ENCODE measurements at regions not wholly inside any gene's neighbourhood (a gene's known extent, or its start where the extent isn't known, plus 50 kb on each side); places are given as distances from the start of the nearest gene placed in this dataset.

- Histone ChIP-seq H3K27me3 (ENCODE audit: control insufficient read depth, insufficient read depth, low read length) (peaks cover 5% of the 10 kb centered on the region), H2AFZ (ENCODE audit: low read length) (no peak overlapping the region), H3K27ac (ENCODE audit: insufficient read depth, low read length) (no peak overlapping the region), H3K9ac (ENCODE audit: insufficient read depth, low read length) (no peak overlapping the region), H3K36me3 (ENCODE audit: control insufficient read depth, insufficient read depth, low read length) (no peaks in the 10 kb centered on the region), H3K4me2 (ENCODE audit: extremely low read depth, insufficient read depth, low read length) (no peak overlapping the region), H3K9me3 (ENCODE audit: control insufficient read depth, insufficient read depth, low read depth, low read length) (no peaks in the 10 kb centered on the region), H4K20me1 (ENCODE audit: control insufficient read depth, extremely low read depth, insufficient read depth, low read length) (no peaks in the 10 kb centered on the region), H3K79me2 (ENCODE audit: control insufficient read depth, insufficient read depth, low read length) (no peaks in the 10 kb centered on the region), H3K4me1 (ENCODE audit: control insufficient read depth, extremely low read depth, insufficient read depth, low read length) (no peaks in the 10 kb centered on the region), H3K4me3 (replicated peaks in 1 of 4; ENCODE audit: control extremely low read depth in 1 of 4, insufficient read depth in 1 of 4, low read depth in 3 of 4, low read length in 4 of 4) (no peak overlapping the region)
- no peak for DNase-seq (ENCODE audit: low read depth in 2 of 2)
- no peak for TF ChIP-seq EZH2 (IDR thresholded peaks at IDR 0.05; ENCODE audit: low read length, missing control alignments)
- no peak for TF ChIP-seq CTCF (conservative IDR thresholded peaks at IDR 0.05 in 1 of 2, IDR thresholded peaks at IDR 0.05 in 1 of 2; ENCODE audit: low read depth in 1 of 2, low read length in 2 of 2)
These were observed 78.7 kb upstream of the LAPTM4A start for GRCh38 chr2:20130160-20130560.

GRCh38 chr2:20129331-20130159 is 78.1 kb upstream of the LAPTM4A start:
- H3K9me3 ChIP-seq (ENCODE audit: control insufficient read depth, insufficient read depth, low read depth, low read length), result no peaks in the 10 kb centered on the region
- no peak for DNase-seq (ENCODE audit: low read depth in 2 of 2)
- H3K4me1 ChIP-seq (ENCODE audit: control insufficient read depth, extremely low read depth, insufficient read depth, low read length), result no peaks in the 10 kb centered on the region
- H4K20me1 ChIP-seq (ENCODE audit: control insufficient read depth, extremely low read depth, insufficient read depth, low read length), result no peaks in the 10 kb centered on the region
- TF ChIP-seq CTCF (conservative IDR thresholded peaks at IDR 0.05 in 1 of 2, IDR thresholded peaks at IDR 0.05 in 1 of 2; ENCODE audit: low read depth in 1 of 2, low read length in 2 of 2), result no peak
- TF ChIP-seq EZH2 (IDR thresholded peaks at IDR 0.05; ENCODE audit: low read length, missing control alignments), result no peak
- H3K36me3 ChIP-seq (ENCODE audit: control insufficient read depth, insufficient read depth, low read length), result no peaks in the 10 kb centered on the region
- no peaks in the 10 kb centered on the region for H3K79me2 ChIP-seq (ENCODE audit: control insufficient read depth, insufficient read depth, low read length)
- H2AFZ ChIP-seq (ENCODE audit: low read length), result no peak overlapping the region
- H3K9ac ChIP-seq (ENCODE audit: insufficient read depth, low read length), result no peak overlapping the region
- no peak overlapping the region for H3K4me3 ChIP-seq (replicated peaks in 1 of 4; ENCODE audit: control extremely low read depth in 1 of 4, insufficient read depth in 1 of 4, low read depth in 3 of 4, low read length in 4 of 4)
- peaks cover 4% of the 10 kb centered on the region for H3K27me3 ChIP-seq (ENCODE audit: control insufficient read depth, insufficient read depth, low read length)
- no peak overlapping the region for H3K4me2 ChIP-seq (ENCODE audit: extremely low read depth, insufficient read depth, low read length)
- no peak overlapping the region for H3K27ac ChIP-seq (ENCODE audit: insufficient read depth, low read length)

- no peak overlapping the region for H3K27ac ChIP-seq (ENCODE audit: insufficient read depth, low read length)
- no peaks in the 10 kb centered on the region for H3K36me3 ChIP-seq (ENCODE audit: control insufficient read depth, insufficient read depth, low read length)
- H3K79me2 ChIP-seq (ENCODE audit: control insufficient read depth, insufficient read depth, low read length), result no peaks in the 10 kb centered on the region
- H3K4me1 ChIP-seq (ENCODE audit: control insufficient read depth, extremely low read depth, insufficient read depth, low read length), result no peaks in the 10 kb centered on the region
- no peak for DNase-seq (ENCODE audit: low read depth in 2 of 2)
- H3K27me3 ChIP-seq (ENCODE audit: control insufficient read depth, insufficient read depth, low read length), result no peaks in the 10 kb centered on the region
- no peak overlapping the region for H2AFZ ChIP-seq (ENCODE audit: low read length)
- H3K9me3 ChIP-seq (ENCODE audit: control insufficient read depth, insufficient read depth, low read depth, low read length), result no peaks in the 10 kb centered on the region
- H3K4me3 ChIP-seq (replicated peaks in 1 of 4; ENCODE audit: control extremely low read depth in 1 of 4, insufficient read depth in 1 of 4, low read depth in 3 of 4, low read length in 4 of 4), result no peak overlapping the region
- H4K20me1 ChIP-seq (ENCODE audit: control insufficient read depth, extremely low read depth, insufficient read depth, low read length), result no peaks in the 10 kb centered on the region
- H3K9ac ChIP-seq (ENCODE audit: insufficient read depth, low read length), result no peak overlapping the region
- no peak overlapping the region for H3K4me2 ChIP-seq (ENCODE audit: extremely low read depth, insufficient read depth, low read length)
- TF ChIP-seq EZH2 (IDR thresholded peaks at IDR 0.05; ENCODE audit: low read length, missing control alignments) (no peak), CTCF (conservative IDR thresholded peaks at IDR 0.05 in 1 of 2, IDR thresholded peaks at IDR 0.05 in 1 of 2; ENCODE audit: low read depth in 1 of 2, low read length in 2 of 2) (no peak)
These were observed 77.3 kb upstream of the LAPTM4A start for GRCh38 chr2:20128506-20129330.
